WTC11 (cell line): ENCODE measurements at regions not wholly inside any gene's neighbourhood (a gene's known extent, or its start where the extent isn't known, plus 50 kb on each side); places are given as distances from the start of the nearest gene placed in this dataset.
A peak's percentile ranks its signal among the peaks of the same experiment; 100 is the strongest.

Experiments
- ATAC-seq: fragments of 200-7000 bp; cut with Tn5 transposase; 2 replicates; pipeline ENCODE4 v1.10.0; 2021; ENCODE audit warnings: mild to moderate bottlenecking, moderate library complexity
- CTCF ChIA-PET: fragments of 300-600 bp; sonication (Branson Sonifier 250); formaldehyde crosslinking; loops from one replicate; lab custom pipeline; 2021; ENCODE audit warnings: antibody characterized with exemption; lab: Charles Lee
- POLR2A ChIA-PET: fragments of 350-600 bp; sonication (Branson Sonifier 250); formaldehyde crosslinking; loops from one replicate; lab custom pipeline; 2021; ENCODE audit warnings: antibody characterized with exemption; lab: Charles Lee
- DNase-seq: peaks from one replicate; pipeline ENCODE4 v3.0.0; 2021; ENCODE audit warnings: low spot score
- H3K27ac Mint-ChIP-seq: 2 replicates; pipeline ENCODE4 v1.8.0; 2021; ENCODE audit warnings: mixed read lengths
- H3K27me3 Mint-ChIP-seq: 2 replicates; pipeline ENCODE4 v1.8.0; 2021; ENCODE audit warnings: low read depth, mild to moderate bottlenecking, moderate library complexity, mixed read lengths
- H3K36me3 Mint-ChIP-seq: 2 replicates; pipeline ENCODE4 v1.8.0; 2021; ENCODE audit warnings: mixed read lengths
- H3K4me1 Mint-ChIP-seq: 2 replicates; pipeline ENCODE4 v1.8.0; 2022; ENCODE audit warnings: mixed read lengths
- H3K4me3 Mint-ChIP-seq: 2 replicates; pipeline ENCODE4 v1.8.0; 2021; ENCODE audit warnings: mild to moderate bottlenecking, moderate library complexity, mixed read lengths
- H3K9me3 Mint-ChIP-seq: 2 replicates; pipeline ENCODE4 v1.8.0; 2021; ENCODE audit warnings: mixed read lengths
- AR ChIP-seq: fragments of 250-450 bp; sonication (Bioruptor Pico); IDR thresholded peaks from 2 replicates; pipeline ENCODE4 v1.9.0; 2021; ENCODE audit warnings: mild to moderate bottlenecking
- CDX4 ChIP-seq: fragments of 250-450 bp; sonication (Bioruptor Pico); IDR thresholded peaks from 2 replicates; pipeline ENCODE4 v1.9.0; 2021; ENCODE audit warnings: moderate library complexity, mild to moderate bottlenecking, inconsistent platforms, borderline replicate concordance
- CREB1 ChIP-seq: sonication (generic); formaldehyde crosslinking; IDR thresholded peaks from 2 replicates; pipeline ENCODE4 v1.8.0; 2023; ENCODE audit warnings: mild to moderate bottlenecking, missing genetic modification reagents
- E2F4 ChIP-seq: sonication (generic); formaldehyde crosslinking; IDR thresholded peaks from 2 replicates; pipeline ENCODE4 v1.8.1; 2022; ENCODE audit warnings: low read depth, mild to moderate bottlenecking, moderate library complexity, missing genetic modification reagents, borderline replicate concordance
- FOXP1 ChIP-seq: sonication (generic); formaldehyde crosslinking; IDR thresholded peaks from 2 replicates; pipeline ENCODE4 v1.8.0; 2022; ENCODE audit warnings: missing genetic modification reagents, mild to moderate bottlenecking, moderate library complexity, borderline replicate concordance
- HMGA2 ChIP-seq: fragments of 250-450 bp; sonication (Bioruptor Pico); IDR thresholded peaks from 2 replicates; pipeline ENCODE4 v1.4.0; 2021; ENCODE audit warnings: mild to moderate bottlenecking, moderate library complexity
- IRF2 ChIP-seq: sonication (generic); formaldehyde crosslinking; IDR thresholded peaks from 2 replicates; pipeline ENCODE4 v1.8.0; 2022; ENCODE audit warnings: low read depth, missing genetic modification reagents, borderline replicate concordance
- KAT7 ChIP-seq: sonication (generic); formaldehyde crosslinking; IDR thresholded peaks from 2 replicates; pipeline ENCODE4 v1.8.1; 2023; ENCODE audit warnings: missing genetic modification reagents, mild to moderate bottlenecking, borderline replicate concordance
- MLX ChIP-seq: sonication (generic); formaldehyde crosslinking; IDR thresholded peaks from 2 replicates; pipeline ENCODE4 v1.8.1; 2023; ENCODE audit warnings: mild to moderate bottlenecking, missing genetic modification reagents, moderate library complexity
- NR1H2 ChIP-seq: sonication (generic); formaldehyde crosslinking; IDR thresholded peaks from 2 replicates; pipeline ENCODE4 v1.9.0; 2021; ENCODE audit warnings: mild to moderate bottlenecking, moderate library complexity, missing genetic modification reagents
- NR3C1 ChIP-seq: sonication (generic); formaldehyde crosslinking; conservative IDR thresholded peaks from 2 replicates; pipeline ENCODE4 v1.8.1; 2023; ENCODE audit warnings: low read depth, mild to moderate bottlenecking, missing genetic modification reagents
- SOX15 ChIP-seq: fragments of 250-450 bp; sonication (Bioruptor Pico); IDR thresholded peaks from 2 replicates; pipeline ENCODE4 v1.9.0; 2021; ENCODE audit warnings: mild to moderate bottlenecking
- USF1 ChIP-seq: sonication (generic); formaldehyde crosslinking; IDR thresholded peaks from 2 replicates; pipeline ENCODE4 v1.8.0; 2022; ENCODE audit warnings: mild to moderate bottlenecking, missing genetic modification reagents
- ZNF317 ChIP-seq: sonication (generic); formaldehyde crosslinking; IDR thresholded peaks from 2 replicates; pipeline ENCODE4 v1.8.1; 2023; ENCODE audit warnings: low read depth, mild to moderate bottlenecking, moderate library complexity, missing genetic modification reagents, borderline replicate concordance
- ZNF416 ChIP-seq: fragments of 250-450 bp; sonication (Bioruptor Pico); IDR thresholded peaks from 2 replicates; pipeline ENCODE4 v1.9.0; 2021; ENCODE audit warnings: mild to moderate bottlenecking, inconsistent platforms
- ZNF423 ChIP-seq: fragments of 250-450 bp; sonication (Bioruptor Pico); IDR thresholded peaks from 2 replicates; pipeline ENCODE4 v2.1.2; 2022; ENCODE audit warnings: mild to moderate bottlenecking, moderate library complexity

- TF ChIP-seq AR (CRISPR knock-in tag): no peak
- no peak for TF ChIP-seq CREB1
- TF ChIP-seq E2F4: no peak
- TF ChIP-seq CDX4 (CRISPR knock-in tag): no peak
- TF ChIP-seq ZNF317 (CRISPR knock-in tag): no peak
- TF ChIP-seq ZNF416 (CRISPR knock-in tag): no peak
- TF ChIP-seq KAT7 (CRISPR knock-in tag): no peak
- TF ChIP-seq IRF2: no peak
These were observed 304.0 kb upstream of the CBLB start (continued) for GRCh38 chr3:106172780-106173179.

- Mint-ChIP-seq H3K27ac (peak overlapping the region; percentile 75; the same call in 1 of the 2 replicates), H3K4me3 (no peak overlapping the region), H3K27me3 (no peaks in the 10 kb centered on the region), H3K4me1 (peaks cover 22% of the 10 kb centered on the region), H3K36me3 (no peaks in the 10 kb centered on the region), H3K9me3 (no peaks in the 10 kb centered on the region)
- CTCF ChIA-PET: no interaction called here
- POLR2A ChIA-PET: no interaction called here
- ATAC-seq (no peak), DNase-seq (no peak)
- TF ChIP-seq KAT7 (CRISPR knock-in tag) (no peak), SOX15 (CRISPR knock-in tag) (no peak), NR1H2 (CRISPR knock-in tag) (no peak), USF1 (no peak), FOXP1 (CRISPR knock-in tag) (no peak), MLX (CRISPR knock-in tag) (no peak), HMGA2 (CRISPR knock-in tag) (no peak), NR3C1 (CRISPR knock-in tag) (no peak)
These were observed 306.5 kb upstream of the CBLB start for GRCh38 chr3:106175276-106175675.

GRCh38 chr3:106176734-106177133 is 307.9 kb upstream of the CBLB start:
- CTCF ChIA-PET: no interaction called here
- Mint-ChIP-seq H3K27me3 (no peaks in the 10 kb centered on the region), H3K4me1 (peaks cover 22% of the 10 kb centered on the region)
- no peak for TF ChIP-seq ZNF423 (CRISPR knock-in tag)
- TF ChIP-seq, all 79 proteins: peak for 0
- Mint-ChIP-seq H3K27ac (no peak overlapping the region), H3K36me3 (no peaks in the 10 kb centered on the region), H3K4me3 (no peak overlapping the region), H3K9me3 (no peaks in the 10 kb centered on the region)
- DNase-seq (no peak), ATAC-seq (no peak)
- POLR2A ChIA-PET: no interaction called here
